D721Med (cell line): ENCODE measurements at regions not wholly inside any gene's neighbourhood (a gene's known extent, or its start where the extent isn't known, plus 50 kb on each side); places are given as distances from the start of the nearest gene placed in this dataset.

Experiments
- DNase-seq: peaks from one replicate; pipeline ENCODE4 v3.0.0; 2011; ENCODE audit warnings: low spot score; ENCODE audit not compliant: insufficient read length
- FAIRE-seq: peaks from 2 replicates; lab custom pipeline; 2011; peaks lifted over from hg19 to GRCh38; lab: Jason Lieb, UNC
- CTCF ChIP-seq: IDR thresholded peaks from 2 replicates; pipeline ENCODE4 v1.5.1; 2012; ENCODE audit warnings: mild to moderate bottlenecking, control low read depth; ENCODE audit not compliant: insufficient read depth; ENCODE audit errors: missing control alignments

GRCh38 chr6:108760126-108761050 is 87.8 kb upstream of the ARMC2 start:
- no peak for FAIRE-seq
- TF ChIP-seq CTCF: no peak
- no peak for DNase-seq

GRCh38 chr6:108762394-108762793 is 85.8 kb upstream of the ARMC2 start:
- DNase-seq: no peak
- no peak for TF ChIP-seq CTCF
- no peak for FAIRE-seq

GRCh38 chr6:108763931-108764579 is 84.2 kb upstream of the ARMC2 start:
- FAIRE-seq (no peak), DNase-seq (no peak)
- no peak for TF ChIP-seq CTCF

- TF ChIP-seq CTCF: no peak
- FAIRE-seq: no peak
- DNase-seq: no peak
Observed at GRCh38 chr6:108764580-108764950, 83.7 kb upstream of the ARMC2 start.

- no peak for TF ChIP-seq CTCF
- no peak for DNase-seq
- FAIRE-seq: no peak
Observed at GRCh38 chr6:108765495-108765894, 82.7 kb upstream of the ARMC2 start.

GRCh38 chr6:108766419-108766818 is 81.8 kb upstream of the ARMC2 start:
- no peak for FAIRE-seq
- no peak for TF ChIP-seq CTCF
- no peak for DNase-seq

GRCh38 chr6:108766886-108767285 is 81.3 kb upstream of the ARMC2 start:
- DNase-seq (no peak), FAIRE-seq (no peak)
- TF ChIP-seq CTCF: no peak
